Amygdala (tissue), 56 donors: ENCODE measurements at regions not wholly inside any gene's neighbourhood (a gene's known extent, or its start where the extent isn't known, plus 50 kb on each side); places are given as distances from the start of the nearest gene placed in this dataset.

Source experiments
- DNase-seq, 56 donors: peaks; one replicate each; lab custom pipeline; 2025; lab: John Stamatoyannopoulos, UW

- no peak for DNase-seq
These were observed 62.1 kb upstream of the NUDT12 start for GRCh38 chr5:103624675-103625074.

GRCh38 chr5:103624035-103624480 lies 61.5 kb upstream of the NUDT12 start:
- DNase-seq: no peak

GRCh38 chr5:103623425-103623824 lies 60.8 kb upstream of the NUDT12 start:
- no peak for DNase-seq

DNA sequence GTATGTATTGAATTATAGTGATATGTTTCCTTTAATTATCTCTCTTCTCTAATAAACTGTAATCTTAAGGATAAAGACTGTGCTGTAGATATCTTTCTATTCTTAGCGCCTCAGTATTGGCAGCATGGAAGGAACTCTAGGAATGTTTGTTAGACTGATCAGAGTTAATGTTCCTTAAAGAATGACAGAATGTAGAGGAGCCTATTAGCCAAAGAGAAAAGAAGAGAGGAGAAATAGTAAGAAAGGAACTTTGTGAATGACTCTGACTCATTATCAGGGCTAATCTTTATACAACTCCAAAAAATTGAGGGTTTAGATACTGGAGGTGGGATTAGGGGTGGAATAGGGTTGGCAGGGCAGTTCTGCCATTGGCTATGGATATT lies 59.0 kb upstream of the NUDT12 start:
- no peak for DNase-seq

DNA sequence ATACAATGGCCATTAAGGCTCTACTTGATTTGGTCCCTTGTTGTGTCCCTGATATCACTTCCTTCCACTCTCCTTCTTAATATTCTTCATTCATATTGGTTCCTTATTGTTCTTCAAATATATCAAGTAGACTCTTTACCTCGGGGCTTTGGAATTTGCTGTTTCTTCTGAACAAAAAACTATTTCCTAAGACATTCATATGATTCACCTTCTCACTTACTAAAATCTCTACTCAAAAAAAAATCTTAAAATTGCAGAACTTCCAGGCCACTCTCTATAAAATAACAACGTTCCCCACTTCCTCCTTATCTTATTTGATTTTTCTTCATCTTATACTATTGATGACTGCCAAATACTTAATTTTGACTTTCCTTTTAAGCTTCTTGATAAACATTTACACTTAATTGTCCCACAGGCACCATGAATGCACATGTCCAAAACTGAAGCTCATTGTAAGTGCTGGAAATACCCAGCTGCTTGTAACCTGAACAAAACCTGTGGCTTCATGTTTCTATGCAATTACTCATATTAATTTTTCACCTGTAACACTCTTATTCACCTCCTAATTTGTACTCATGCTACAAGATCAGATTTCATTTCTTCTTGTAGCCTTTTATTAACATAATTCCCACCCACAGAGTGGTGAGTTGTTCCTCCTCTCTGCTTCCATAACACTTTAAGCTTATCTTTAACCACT lies 58.4 kb upstream of the NUDT12 start:
- no peak for DNase-seq

GRCh38 chr5:103617913-103618312 lies 55.3 kb upstream of the NUDT12 start:
- no peak for DNase-seq

- no peak for DNase-seq
These were observed 54.5 kb upstream of the NUDT12 start for GRCh38 chr5:103617090-103617489.

DNA sequence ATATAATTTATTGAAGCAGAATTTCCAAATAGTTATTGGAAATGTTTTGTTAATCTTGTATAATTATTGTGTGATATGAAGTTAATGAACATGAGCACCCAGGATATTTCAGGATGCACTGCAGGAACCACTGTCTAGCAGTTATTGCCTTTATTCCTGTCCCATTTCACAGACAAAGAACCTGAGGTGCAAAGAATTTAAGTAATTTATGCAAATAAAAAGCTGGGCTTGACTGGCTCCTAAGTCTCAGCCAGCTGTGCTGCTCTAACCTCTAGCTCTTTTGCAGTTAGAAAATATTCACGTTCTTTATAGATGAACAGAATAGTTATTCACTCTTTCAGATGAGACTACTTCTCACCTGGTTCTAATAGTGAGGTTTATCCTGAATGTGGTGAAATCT lies 50.0 kb upstream of the NUDT12 start:
- DNase-seq: no peak
